ENCODE measurements at regions not wholly inside any gene's neighbourhood (a gene's known extent, or its start where the extent isn't known, plus 50 kb on each side); places are given as distances from the start of the nearest gene placed in this dataset.
"Not testable (repeated sequence)": the region's sequence is repeated elsewhere in the genome, so short reads cannot be mapped to it uniquely, and the experiment has no call there.

DNA sequence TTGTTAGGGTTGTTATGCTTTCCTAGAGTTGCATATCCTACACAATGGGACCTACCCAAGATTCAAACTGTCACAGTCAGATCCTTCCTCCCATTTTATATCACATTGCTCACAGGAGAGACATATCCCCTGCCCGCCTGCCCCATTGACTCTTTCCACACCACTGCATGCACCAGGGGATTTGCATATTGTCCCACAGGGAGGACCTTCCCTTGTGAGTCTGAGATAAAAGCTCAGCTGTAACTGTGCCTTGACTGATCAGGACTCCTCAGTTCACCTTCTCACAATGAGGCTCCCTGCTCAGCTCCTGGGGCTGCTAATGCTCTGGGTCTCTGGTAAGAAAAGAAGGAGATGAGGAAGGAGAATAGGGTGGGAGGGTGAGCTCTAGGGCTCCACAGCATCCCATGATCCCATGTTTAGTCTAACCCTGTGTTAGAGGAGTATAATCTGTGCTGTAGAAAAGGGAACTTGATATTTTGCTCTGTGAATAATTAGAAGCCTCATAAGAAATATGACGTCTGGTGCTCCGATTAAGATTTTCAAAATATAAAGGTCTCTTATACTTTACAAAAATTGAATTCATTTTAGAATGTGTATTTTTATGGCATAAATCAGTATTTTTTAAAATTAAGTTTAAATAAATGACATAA is 1268.4 kb downstream of the RPIA start:
- TF ChIP-seq YY1 (IDR thresholded peaks at IDR 0.05; ENCODE audit: insufficient read depth, insufficient read length); ZNF274 (IDR thresholded peaks at IDR 0.05; ENCODE audit: low read depth, low read length): not testable (repeated sequence)

Measured in NT2/D1 (cell line).